Activated CD4-positive, CD25-positive, alpha-beta regulatory T cell treated with anti-CD3 and anti-CD28 coated beads, Interleukin-2, amount 50 U/mL, for 72 hours (primary cell): ENCODE measurements at regions not wholly inside any gene's neighbourhood (a gene's known extent, or its start where the extent isn't known, plus 50 kb on each side); places are given as distances from the start of the nearest gene placed in this dataset.
"Not testable (repeated sequence)": the region's sequence is repeated elsewhere in the genome, so short reads cannot be mapped to it uniquely, and the experiment has no call there.

ENCODE experiments used
- DNase-seq: peaks from one replicate; pipeline ENCODE4 v3.0.0; 2021

GRCh38 chr15:69691307-69692015 lies 238.8 kb downstream of the RPLP1 start:
- no peak for DNase-seq

- no peak for DNase-seq
Observed at GRCh38 chr15:69692342-69692741, 239.7 kb downstream of the RPLP1 start.

DNA sequence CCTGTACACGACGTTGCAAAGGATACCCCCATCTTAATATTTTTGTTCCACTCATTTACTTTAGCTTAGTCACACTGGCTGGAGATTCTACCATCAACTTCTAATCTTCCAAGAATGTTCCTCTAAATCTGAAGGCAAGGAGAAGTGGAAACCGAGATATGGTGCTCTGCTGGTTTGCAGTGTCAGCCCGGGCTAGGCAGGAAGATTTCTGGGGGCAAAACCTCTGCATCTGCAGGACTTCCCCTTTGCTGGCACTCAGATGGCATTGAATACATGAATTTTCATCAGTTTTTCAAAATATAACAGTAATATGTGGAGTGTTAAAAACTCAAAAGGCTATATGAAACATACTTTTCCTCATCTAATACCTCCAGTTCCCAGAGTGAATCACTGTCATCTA lies 240.4 kb downstream of the RPLP1 start:
- DNase-seq, result no peak

GRCh38 chr15:69696946-69697345 lies 244.3 kb downstream of the RPLP1 start:
- no peak for DNase-seq

- DNase-seq, result no peak
Observed at GRCh38 chr15:69697916-69698315, 245.3 kb downstream of the RPLP1 start.

DNA sequence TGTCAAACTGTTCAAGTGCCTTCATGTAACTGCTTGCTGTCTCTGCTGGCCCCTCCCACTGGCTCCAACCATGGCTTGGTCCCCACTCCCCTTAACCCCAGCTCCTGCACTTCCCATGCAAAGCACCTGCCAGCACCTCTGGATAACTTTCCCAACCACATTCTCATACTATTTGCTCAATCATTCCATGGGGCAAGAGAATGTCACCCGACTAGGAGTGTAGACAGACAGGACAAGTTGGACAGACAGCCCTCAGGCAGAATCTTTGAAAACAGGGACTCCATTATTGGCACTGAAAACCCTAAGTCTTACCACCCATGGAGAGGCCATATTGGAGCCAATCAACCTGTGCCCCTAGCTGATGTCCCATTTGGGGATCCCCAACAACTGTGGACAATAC lies 246.5 kb downstream of the RPLP1 start:
- DNase-seq, result no peak

GRCh38 chr15:69700380-69700779 lies 247.8 kb downstream of the RPLP1 start:
- DNase-seq, result no peak

GRCh38 chr15:69701198-69701597 lies 248.6 kb downstream of the RPLP1 start:
- DNase-seq, result no peak

GRCh38 chr15:69703532-69704187 lies 251.0 kb downstream of the RPLP1 start:
- DNase-seq, result no peak

- DNase-seq, result no peak
Observed at GRCh38 chr15:69704229-69704628, 251.6 kb downstream of the RPLP1 start.

- DNase-seq, result no peak
Observed at GRCh38 chr15:69704700-69705099, 252.1 kb downstream of the RPLP1 start.

DNA sequence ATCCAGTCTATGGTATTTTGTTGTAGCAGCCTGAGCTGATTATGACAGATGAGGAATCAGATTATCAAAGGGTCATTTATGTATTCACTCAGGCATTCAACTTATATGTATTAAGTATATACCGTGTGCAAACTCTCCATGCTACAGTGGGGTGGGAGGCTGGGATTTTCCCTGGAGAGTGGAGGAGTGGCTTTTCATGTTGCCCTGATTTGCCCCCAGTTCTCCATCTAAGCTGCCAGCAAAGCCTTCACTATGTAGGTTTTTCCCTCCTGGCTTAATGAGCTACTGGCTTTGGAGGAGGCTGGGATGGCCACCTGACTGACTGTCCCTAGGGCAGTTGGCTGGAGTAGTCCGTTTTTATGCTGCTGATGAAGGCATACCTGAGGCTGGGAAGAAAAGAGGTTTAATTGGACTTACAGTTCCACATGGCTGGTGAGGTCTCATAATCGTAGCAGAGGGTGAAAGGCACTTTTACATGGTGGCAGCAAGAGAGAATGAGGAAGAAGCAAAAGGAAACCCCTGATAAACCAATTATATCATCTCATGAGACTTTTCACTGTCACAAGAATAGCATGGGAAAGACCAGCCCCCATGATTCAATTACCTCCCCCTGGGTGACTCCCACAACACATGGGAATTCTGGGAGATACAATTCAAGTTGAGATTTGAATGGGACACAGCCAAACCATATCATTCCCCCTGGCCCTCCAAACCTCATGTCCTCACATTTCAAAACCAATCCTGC lies 253.9 kb downstream of the RPLP1 start:
- DNase-seq, result no peak

DNA sequence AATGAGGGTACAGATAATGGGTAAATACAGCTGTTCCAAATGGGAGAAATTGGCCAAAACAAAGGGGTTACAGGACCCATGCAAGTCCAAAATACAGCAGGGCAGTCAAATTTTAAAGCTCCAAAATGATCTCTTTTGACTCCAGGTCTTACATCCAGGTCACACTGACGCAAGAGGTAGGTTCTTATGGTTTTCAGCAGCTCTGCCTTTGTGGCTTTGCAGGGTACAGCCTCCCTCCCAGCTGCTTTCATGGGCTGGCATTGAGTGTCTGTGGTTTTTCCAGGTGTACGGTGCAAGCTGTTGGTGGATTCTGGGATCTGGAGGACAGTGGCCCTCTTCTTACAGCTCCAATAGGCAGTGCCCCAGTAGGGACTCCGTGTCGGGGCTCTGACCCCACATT lies 254.6 kb downstream of the RPLP1 start:
- not testable (repeated sequence) for DNase-seq

GRCh38 chr15:69708436-69709122 lies 256.0 kb downstream of the RPLP1 start:
- not testable (repeated sequence) for DNase-seq

GRCh38 chr15:69712991-69713390 lies 260.4 kb downstream of the RPLP1 start:
- no peak for DNase-seq

GRCh38 chr15:69713726-69714559 lies 261.3 kb downstream of the RPLP1 start:
- peak; percentile 45 for DNase-seq

GRCh38 chr15:69715210-69715609 lies 262.6 kb downstream of the RPLP1 start:
- DNase-seq, result no peak

DNA sequence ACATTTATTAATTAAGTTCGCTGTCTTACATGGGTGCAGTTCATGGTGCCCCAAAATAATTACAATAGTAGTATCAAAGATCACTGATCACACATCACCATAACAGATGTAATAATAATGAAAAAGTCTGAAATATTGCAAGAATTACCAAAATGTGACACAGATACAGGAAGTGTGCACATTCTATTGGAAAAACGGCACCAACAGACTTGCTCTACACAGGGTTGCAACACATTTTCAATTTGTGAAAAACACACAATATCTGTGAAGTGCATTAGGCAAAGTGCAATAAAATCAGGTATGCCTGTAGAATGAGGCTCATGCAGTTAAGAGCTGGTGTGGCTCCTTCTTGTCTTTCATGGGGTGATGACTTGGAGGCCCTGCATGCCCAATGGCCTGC lies 265.8 kb downstream of the RPLP1 start:
- DNase-seq, result no peak

- DNase-seq, result no peak
Observed at GRCh38 chr15:69718916-69719315, 266.3 kb downstream of the RPLP1 start.

DNA sequence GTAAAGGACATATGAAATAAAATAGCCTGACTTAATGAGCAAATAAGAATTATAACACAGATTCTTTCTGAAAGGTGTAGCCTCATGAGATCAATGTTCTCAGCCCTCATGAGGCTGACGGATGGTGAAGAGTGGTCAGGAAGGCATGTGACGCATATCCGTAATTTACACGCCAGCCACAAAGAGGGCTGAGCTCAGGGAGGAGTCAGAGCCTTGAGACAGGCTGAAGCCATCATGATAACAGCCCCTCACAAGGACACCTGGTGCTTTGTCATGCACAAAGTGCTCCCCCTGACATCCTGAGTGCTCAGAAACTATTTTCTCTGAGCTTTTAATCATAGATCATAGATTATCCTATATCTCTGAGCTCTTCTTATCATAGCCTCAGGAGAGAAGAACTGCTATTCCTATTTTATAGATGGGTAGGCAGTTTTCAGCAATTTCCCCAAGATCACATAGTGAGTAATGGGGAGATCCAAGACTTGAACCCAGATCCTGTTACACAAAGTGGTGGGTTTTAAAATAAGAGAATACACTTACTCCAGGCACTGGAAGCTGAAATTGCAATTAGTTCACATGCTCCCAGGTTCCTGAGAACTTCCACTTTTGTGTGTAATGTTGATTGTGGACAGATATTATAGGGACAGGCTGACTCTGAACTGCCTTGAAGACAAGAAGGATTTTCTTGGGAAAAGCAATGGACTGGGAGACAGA lies 267.1 kb downstream of the RPLP1 start:
- no peak for DNase-seq

DNA sequence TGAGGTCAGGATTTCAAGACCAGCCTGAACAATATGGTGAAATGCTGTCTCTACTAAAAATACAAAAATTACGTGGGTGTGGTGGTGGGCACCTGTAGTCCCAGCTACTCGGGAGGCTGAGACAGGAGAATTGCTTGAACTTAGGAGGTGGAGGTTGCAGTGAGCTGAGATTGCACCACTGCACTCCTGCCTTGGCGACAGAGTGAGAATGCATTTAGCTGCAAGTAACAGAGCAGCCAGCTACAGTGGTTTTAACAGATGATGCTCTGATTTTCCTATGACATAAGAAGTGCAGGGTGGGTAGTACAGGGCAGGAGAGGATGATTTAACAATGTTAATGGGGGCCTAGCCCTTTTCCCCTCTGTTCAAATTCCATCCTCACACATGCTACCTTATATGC lies 267.9 kb downstream of the RPLP1 start:
- DNase-seq, result no peak

GRCh38 chr15:69722924-69723323 lies 270.3 kb downstream of the RPLP1 start:
- DNase-seq, result no peak
